Adipocyte (in vitro differentiated cells): ENCODE measurements at regions not wholly inside any gene's neighbourhood (a gene's known extent, or its start where the extent isn't known, plus 50 kb on each side); places are given as distances from the start of the nearest gene placed in this dataset.

Source experiments
- DNase-seq: peaks from one replicate; pipeline ENCODE4 v3.0.0-alpha.2; 2015; ENCODE audit warnings: low read depth
- H3K27me3 ChIP-seq: replicated peaks from 2 replicates; pipeline ENCODE4 v1.7.0; 2013; ENCODE audit warnings: mild to moderate bottlenecking, low read length, moderate library complexity; ENCODE audit not compliant: control insufficient read depth, insufficient read depth
- H3K36me3 ChIP-seq: 2 replicates; pipeline ENCODE4 v1.7.0; 2013; ENCODE audit warnings: low read length, mild to moderate bottlenecking, moderate library complexity; ENCODE audit not compliant: control insufficient read depth, insufficient read depth, severe bottlenecking
- H3K4me1 ChIP-seq: 2 replicates; pipeline ENCODE4 v1.7.0; 2013; ENCODE audit warnings: mild to moderate bottlenecking, low read length, moderate library complexity; ENCODE audit not compliant: control insufficient read depth, insufficient read depth
- H3K4me3 ChIP-seq: 2 replicates; pipeline ENCODE4 v1.7.0; 2013; ENCODE audit warnings: mild to moderate bottlenecking, low read length, moderate library complexity
- H3K9ac ChIP-seq: 2 replicates; pipeline ENCODE4 v1.7.0; 2013; ENCODE audit warnings: mild to moderate bottlenecking, low read length, moderate library complexity
- H3K9me3 ChIP-seq: 2 replicates; pipeline ENCODE4 v1.7.0; 2013; ENCODE audit warnings: mild to moderate bottlenecking, low read length, moderate library complexity; ENCODE audit not compliant: control insufficient read depth

DNA sequence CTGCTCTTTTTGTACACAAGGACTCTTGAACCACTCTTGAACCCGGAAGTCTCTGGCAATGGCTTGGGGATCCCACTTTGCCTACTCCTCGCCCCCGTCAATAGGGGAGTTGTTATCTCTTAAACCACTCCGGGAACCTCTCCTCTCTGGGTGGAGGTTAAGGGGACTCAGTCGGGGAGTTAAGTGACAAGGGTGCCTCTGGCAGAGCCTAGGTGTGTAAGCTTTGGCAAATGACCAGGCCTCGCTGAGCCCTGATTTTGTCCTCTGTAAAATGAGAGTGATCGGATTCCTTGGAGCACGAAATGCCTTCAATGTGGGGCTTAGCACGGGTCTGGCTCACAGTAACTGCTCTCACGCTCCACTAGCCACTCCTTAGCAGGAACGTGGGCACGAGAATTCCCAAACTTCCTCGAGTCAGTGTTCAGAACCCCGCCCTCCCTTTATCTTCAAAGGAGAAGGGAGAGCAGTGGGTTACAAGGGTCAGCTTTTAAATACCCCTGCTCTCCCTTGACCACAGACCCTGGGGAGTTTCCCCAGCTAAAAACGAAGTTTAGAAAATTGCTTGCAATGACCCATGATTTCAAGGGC is 193.3 kb downstream of the KATNAL1 start:
- no peaks in the 10 kb centered on the region for H3K27me3 ChIP-seq
- DNase-seq = no peak
- H3K9me3 ChIP-seq = no peaks in the 10 kb centered on the region
- H3K36me3 ChIP-seq = no peaks in the 10 kb centered on the region
- peaks cover 25% of the 10 kb centered on the region for H3K4me1 ChIP-seq
- peak overlapping the region; percentile 62 for H3K9ac ChIP-seq
- H3K4me3 ChIP-seq = peak overlapping the region; percentile 79

DNA sequence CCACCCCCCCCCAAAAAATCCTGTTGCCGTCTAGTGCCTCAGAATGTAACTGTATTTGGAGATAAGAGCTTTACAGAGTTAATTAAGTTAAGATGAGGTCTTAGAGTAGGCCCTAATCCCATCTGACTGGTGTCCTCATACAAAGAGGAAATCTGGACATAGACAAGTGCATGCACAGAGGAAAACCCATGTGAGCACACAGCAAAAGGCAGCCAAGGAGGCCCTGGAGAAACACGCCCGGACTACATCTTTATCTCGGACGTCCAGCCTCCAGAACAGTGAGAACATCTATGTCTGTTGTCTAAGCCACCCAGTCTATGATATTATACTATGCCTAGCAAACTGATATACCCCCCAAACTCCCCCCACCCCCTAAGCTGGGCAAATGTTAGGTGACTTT is 193.8 kb downstream of the KATNAL1 start:
- DNase-seq = peak; percentile 46

GRCh38 chr13:30112602-30113435 is 194.5 kb downstream of the KATNAL1 start:
- Histone ChIP-seq H3K4me1 (peaks cover 24% of the 10 kb centered on the region), H3K27me3 (no peaks in the 10 kb centered on the region), H3K9me3 (no peaks in the 10 kb centered on the region), H3K36me3 (no peaks in the 10 kb centered on the region), H3K4me3 (peak overlapping the region; percentile 68), H3K9ac (peak overlapping the region; percentile 10)
- DNase-seq = peak; percentile 97

More for the DNA sequence above, 193.8 kb downstream of the KATNAL1 start:
- H3K36me3 ChIP-seq = no peaks in the 10 kb centered on the region
- H3K4me1 ChIP-seq = peaks cover 24% of the 10 kb centered on the region
- no peaks in the 10 kb centered on the region for H3K27me3 ChIP-seq
- H3K9ac ChIP-seq = peak overlapping the region; percentile 20
- no peaks in the 10 kb centered on the region for H3K9me3 ChIP-seq
- H3K4me3 ChIP-seq = peak overlapping the region; percentile 26

- DNase-seq = peak; percentile 11
Observed at GRCh38 chr13:30111810-30112209, 195.5 kb downstream of the KATNAL1 start.

DNA sequence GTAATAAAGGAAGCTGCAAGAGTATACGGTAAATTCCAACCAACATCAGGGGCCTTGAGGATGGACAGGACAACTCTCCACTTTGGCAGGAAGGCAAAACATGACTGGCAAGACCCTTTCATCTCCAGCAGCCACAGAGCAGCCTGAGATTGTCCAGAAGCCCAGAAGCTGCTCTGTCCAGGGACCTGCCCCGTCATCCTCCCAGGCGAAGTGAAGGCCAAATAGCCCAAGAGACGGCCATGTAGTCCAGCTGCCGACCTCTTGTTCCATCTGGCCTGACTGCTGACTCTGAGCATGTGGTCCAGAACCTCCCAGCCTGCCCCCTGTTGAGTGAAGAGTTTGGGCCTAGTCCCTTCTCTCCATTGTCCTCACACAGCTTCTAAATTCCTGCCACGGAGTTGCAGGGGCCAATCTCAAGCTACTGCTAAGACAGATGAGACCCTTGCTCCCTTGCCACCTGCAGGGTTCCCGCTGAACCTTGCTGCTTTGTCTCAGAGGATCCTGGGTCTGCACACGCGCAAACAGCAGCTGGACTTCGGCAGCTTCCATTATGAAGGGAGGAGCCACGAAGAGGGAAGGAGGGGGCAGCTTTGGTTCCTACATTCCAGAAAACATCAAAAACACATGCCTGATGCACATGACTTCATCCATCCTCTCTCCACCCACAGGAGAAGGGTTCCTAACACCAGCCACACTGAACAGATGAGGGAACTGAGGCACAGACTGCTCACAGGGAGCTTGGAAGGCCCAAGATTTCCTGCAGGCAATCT is 196.9 kb downstream of the KATNAL1 start:
- Histone ChIP-seq H3K9ac (no peak overlapping the region), H3K9me3 (no peaks in the 10 kb centered on the region), H3K36me3 (no peaks in the 10 kb centered on the region), H3K4me3 (no peak overlapping the region), H3K4me1 (peaks cover 18% of the 10 kb centered on the region), H3K27me3 (no peaks in the 10 kb centered on the region)
- no peak for DNase-seq

More at GRCh38 chr13:30111810-30112209, 195.5 kb downstream of the KATNAL1 start:
- Histone ChIP-seq H3K27me3 (no peaks in the 10 kb centered on the region), H3K4me3 (no peak overlapping the region), H3K9me3 (no peaks in the 10 kb centered on the region), H3K4me1 (peaks cover 24% of the 10 kb centered on the region), H3K9ac (no peak overlapping the region), H3K36me3 (no peaks in the 10 kb centered on the region)

GRCh38 chr13:30109471-30110135 is 197.7 kb downstream of the KATNAL1 start:
- H3K27me3 ChIP-seq = no peaks in the 10 kb centered on the region

GRCh38 chr13:30108913-30109237 is 198.5 kb downstream of the KATNAL1 start:
- DNase-seq = no peak
- Histone ChIP-seq H3K36me3 (no peaks in the 10 kb centered on the region), H3K27me3 (no peaks in the 10 kb centered on the region), H3K4me3 (no peak overlapping the region), H3K9ac (no peak overlapping the region), H3K9me3 (no peaks in the 10 kb centered on the region), H3K4me1 (peaks cover 11% of the 10 kb centered on the region)

More at GRCh38 chr13:30109471-30110135, 197.7 kb downstream of the KATNAL1 start:
- DNase-seq = no peak
- Histone ChIP-seq H3K4me3 (no peak overlapping the region), H3K4me1 (peaks cover 14% of the 10 kb centered on the region), H3K9ac (no peak overlapping the region), H3K9me3 (no peaks in the 10 kb centered on the region), H3K36me3 (no peaks in the 10 kb centered on the region)

DNA sequence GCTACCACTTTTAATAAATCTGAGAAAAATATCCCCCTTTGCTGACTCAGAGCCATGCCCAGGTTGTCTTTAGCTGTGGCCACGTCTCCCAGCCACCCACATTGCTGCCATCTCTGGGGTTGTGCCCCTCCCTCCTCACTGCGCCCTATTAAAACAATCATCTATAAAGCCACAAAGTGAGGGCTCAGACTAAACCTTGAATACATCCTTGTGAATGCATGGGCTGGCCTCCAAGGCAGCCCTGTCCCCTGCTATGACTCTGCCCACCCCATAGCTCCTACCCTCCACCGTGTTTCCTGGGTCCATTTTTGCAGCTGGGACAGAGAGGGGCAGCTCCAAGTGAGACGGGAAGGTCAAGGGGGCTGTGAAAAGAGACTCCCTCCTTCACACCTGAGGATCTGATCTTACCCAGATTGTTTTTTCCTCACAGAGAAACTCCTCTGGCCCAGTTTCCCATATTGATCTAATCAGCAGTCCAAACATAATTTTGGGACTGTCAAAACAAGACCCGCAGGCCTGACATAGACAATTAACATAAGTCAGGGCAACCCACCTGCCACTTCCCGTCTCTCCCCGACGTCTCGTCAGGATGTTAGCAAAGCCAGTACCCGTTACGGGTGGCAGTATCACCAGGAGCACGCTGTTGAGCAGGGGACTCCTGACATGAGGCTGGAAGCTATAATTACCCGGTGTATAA is 199.0 kb downstream of the KATNAL1 start:
- Histone ChIP-seq H3K36me3 (no peaks in the 10 kb centered on the region), H3K4me1 (peaks cover 5% of the 10 kb centered on the region), H3K9me3 (no peaks in the 10 kb centered on the region), H3K27me3 (no peaks in the 10 kb centered on the region), H3K9ac (no peak overlapping the region), H3K4me3 (no peak overlapping the region)
- no peak for DNase-seq

DNA sequence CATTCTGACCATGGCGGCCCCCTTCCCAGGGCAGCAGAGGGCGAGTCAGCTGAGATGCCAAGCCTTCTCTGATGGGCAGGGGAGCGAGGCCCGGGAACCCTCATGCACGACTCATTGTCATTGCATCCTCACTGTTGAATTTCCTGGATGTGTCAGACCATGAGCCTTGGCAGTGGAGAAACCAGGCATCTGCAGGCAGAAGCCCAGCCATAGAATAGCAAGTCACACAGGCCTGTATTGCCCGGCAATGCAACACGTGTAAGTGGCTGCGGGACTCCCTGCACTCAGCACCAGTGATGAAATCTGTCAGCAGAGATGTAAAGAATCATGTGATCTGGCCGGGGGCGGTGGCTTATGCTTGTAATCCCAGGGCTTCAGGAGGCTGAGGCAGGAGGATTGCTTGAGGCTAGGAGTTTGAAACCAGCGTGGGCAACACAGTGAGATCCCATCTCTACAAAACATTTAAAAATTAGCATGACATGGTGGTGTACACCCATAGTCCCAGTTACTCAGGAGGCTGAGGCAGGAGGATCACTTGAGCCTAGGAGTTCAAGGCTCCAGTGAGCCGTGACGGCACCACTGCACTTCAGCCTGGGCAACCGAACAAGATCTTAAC is 199.7 kb downstream of the KATNAL1 start:
- no peak overlapping the region for H3K4me3 ChIP-seq
- no peaks in the 10 kb centered on the region for H3K27me3 ChIP-seq
- no peaks in the 10 kb centered on the region for H3K9me3 ChIP-seq
- H3K9ac ChIP-seq = no peak overlapping the region
- H3K36me3 ChIP-seq = no peaks in the 10 kb centered on the region
- peaks cover 3% of the 10 kb centered on the region for H3K4me1 ChIP-seq
- DNase-seq = peak; percentile 38

DNA sequence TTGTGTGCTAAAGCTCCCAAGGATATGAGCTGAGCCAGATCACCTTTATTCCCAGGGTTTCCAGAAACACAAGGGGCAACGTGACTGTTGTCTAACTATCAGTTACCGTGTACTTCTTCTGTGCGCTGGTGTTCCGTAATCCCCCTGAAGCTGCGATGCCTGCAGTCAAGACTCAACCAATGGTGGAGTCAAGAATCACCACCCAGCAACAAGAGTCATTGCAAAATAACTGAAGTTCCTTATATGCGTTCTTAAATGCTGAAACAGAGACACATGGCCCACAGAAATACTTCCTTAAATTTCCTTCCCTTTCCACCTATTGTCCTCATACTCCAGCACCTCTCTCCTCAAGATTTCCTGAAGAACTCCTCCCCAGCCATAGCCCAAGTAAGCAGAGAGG is 200.2 kb downstream of the KATNAL1 start:
- Histone ChIP-seq H3K36me3 (no peaks in the 10 kb centered on the region), H3K9ac (no peak overlapping the region), H3K9me3 (no peaks in the 10 kb centered on the region), H3K4me3 (no peak overlapping the region), H3K4me1 (peaks cover 3% of the 10 kb centered on the region), H3K27me3 (no peaks in the 10 kb centered on the region)
- DNase-seq = no peak
